GM18508 (cell line): ENCODE measurements at regions not wholly inside any gene's neighbourhood (a gene's known extent, or its start where the extent isn't known, plus 50 kb on each side); places are given as distances from the start of the nearest gene placed in this dataset.
"Not testable (repeated sequence)": the region's sequence is repeated elsewhere in the genome, so short reads cannot be mapped to it uniquely, and the experiment has no call there.

Experiments
- ATAC-seq: cut with Tn5 transposase; IDR thresholded peaks from one replicate; pipeline ENCODE4 v1.9.1; 2021; ENCODE audit warnings: moderate number of reproducible peaks; ENCODE audit not compliant: insufficient read depth, unreplicated experiment

DNA sequence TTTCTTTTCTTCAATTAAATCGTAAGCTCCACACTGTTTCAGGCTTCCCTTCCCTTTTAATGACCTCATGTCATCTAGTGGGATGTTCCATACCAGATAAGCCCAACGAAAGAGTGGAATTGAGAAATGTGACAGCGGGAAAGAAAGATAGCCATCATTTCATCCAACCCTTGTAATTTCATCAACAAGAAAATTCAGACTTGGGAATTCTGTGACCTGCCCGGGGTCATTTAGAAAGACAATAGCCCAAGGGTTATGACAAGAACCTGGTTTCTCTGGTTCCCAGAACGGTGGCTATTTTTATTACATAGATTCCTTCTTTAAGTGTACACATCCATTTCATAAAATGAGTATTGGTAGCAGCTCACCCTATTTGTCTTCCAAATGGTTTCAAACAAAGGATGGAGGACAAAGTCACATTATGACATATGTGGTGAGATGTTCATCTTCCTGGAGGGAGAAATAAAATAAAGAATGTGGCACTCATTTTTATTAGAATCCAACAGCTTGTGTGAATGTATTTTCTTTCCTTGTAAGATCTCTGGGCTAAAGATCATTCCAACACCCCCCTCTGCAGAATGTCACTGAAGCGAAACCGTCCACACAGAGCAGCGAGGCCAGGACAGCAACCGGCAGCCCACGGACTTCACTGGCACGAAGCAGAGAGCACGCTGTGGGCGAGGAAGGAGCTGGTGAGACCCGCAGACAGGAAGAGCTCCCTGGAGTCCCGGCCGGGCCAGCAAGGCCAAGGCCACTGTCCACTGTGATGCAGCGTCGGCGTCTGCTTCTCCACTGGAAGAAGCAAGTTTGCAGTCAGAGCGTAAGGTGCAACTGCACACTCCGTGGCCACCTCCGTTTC is 199.9 kb downstream of the KLF6 start:
- ATAC-seq, result no peak

DNA sequence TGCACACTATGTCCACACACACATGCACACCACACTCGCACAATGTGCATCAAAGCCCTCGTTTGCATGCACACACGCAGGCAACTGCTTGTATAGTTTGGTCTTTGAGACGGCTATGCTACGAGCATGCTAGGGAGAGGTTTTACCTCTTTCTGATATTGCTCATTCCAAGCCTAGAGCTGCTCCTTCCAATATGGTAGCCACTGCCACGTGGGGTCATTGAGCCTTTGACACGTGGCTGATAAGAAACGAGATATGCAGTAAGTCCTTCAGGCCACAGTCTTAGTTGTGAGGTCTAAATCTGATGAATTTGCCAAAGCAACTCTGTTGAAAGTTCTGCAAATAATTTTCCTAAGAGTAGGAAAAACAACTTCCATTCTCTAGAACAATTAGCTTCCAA is 204.4 kb downstream of the KLF6 start:
- ATAC-seq, result no peak

DNA sequence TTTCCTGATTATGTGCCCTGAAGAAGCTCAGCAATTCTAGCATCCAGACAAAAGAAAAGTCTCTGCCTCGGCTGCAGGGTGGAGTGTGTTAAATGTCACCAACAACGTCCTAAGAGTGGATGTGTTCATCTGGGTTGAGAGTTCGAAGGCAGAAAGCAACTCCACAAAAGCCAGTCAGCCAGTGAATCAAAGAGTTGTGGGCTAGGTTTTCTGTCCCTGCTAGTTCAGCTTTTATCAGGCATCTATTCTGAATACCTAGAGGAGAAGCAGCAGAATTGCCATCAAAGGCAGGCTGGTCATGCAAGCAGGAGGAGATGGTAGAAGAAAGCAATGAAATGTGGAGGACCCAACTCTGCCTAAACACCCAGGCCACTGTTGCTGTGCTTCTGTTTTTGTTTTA is 205.2 kb downstream of the KLF6 start:
- no peak for ATAC-seq

DNA sequence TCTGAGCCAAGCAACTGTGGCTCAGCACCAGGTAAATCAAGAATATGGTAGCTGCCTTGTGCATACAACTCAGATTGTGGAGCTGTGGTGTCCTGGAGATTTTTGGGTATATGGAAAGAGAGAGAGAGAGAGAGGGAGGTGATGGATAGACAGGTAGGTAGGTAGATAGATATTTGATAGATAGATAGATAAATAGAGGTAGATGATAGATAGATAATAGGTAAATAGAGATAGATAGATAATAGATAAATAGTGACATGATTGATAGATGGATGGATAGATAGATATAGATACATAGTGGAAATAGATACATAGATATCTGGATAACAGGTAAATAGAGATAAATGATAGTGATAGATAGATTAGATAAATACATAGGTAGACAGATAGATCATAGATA is 206.3 kb downstream of the KLF6 start:
- ATAC-seq, result no peak

DNA sequence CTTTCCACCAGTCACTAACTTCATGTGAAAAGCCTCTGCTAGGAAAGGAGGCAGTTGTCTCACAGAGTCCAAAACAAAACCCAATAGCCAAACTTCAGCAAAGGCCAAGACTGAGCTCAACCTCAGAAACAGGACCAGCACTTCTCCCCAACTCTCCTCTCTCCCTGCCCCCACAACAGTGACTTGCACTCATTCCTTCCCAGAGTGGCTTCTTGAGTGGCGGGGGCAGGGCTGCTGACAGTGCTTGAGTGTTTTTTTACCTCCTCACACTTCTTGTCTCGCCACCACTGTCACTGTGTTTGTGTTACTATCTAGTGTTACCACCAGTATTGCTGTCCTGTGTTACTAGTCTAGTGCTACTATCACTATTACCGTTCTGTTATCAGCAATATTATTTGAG is 206.8 kb downstream of the KLF6 start:
- ATAC-seq, result no peak

DNA sequence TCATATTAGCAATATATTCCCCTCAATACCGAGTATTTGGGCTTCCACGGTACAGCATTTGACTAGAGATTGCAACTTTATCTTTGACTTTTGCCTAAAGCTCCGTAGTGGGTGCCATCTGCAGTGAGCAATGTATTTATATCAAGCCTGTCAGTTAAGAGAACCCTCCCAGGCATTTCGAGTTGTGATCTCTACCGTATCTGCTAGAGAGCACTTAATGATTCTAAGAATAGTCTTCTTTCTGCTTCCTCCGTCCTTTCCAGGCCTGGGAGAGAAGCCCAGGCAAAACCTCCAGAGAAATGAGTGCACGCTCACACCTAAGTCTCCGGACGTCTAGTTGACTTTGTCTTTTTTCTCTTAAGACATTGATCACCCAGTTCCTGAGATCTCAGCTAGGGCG is 210.6 kb downstream of the KLF6 start:
- no peak for ATAC-seq

DNA sequence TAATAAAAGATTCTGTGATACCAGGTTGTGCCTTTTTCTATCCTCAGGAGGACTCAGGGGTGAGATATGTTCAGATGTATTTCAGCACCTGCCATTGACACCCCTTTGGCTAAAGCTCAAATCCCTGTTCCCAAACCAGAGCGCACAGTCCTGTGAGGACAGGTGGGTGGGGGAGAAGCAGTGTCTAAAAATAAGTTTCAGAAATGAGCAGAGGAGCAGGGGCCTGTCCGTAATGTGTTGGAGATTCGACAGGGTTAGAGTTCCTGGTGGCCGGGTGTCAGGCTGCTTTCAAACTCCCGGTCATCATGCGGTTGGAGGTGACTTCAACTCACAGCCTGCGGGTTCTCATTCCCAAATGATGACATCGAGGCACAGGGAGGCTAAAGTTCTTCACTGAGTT is 211.5 kb downstream of the KLF6 start:
- ATAC-seq, result no peak

DNA sequence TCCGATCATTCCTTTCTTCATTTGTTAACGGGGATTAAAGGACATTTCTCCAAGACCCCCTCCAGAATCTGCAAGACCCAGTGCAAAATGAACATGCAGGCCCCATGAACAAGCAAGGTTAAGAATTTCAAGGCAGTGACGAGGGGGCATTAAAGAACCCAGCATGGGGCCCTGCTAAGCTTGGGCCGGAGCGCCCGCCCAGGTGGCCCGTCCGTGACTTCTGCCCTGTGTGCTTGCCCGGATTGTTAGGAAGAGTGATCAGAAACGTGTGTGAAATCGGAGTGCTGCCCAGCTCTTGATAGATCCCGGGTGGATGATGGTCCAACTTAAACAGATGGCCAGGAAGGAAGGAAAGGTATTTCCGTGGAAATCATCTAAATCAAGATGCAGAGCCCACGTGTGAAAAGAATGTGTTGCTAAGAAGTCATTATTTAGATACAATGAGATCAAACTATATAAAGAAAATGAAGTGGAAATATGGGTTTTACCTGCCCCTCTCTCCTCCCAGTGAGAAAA is 213.6 kb downstream of the KLF6 start:
- no peak for ATAC-seq

DNA sequence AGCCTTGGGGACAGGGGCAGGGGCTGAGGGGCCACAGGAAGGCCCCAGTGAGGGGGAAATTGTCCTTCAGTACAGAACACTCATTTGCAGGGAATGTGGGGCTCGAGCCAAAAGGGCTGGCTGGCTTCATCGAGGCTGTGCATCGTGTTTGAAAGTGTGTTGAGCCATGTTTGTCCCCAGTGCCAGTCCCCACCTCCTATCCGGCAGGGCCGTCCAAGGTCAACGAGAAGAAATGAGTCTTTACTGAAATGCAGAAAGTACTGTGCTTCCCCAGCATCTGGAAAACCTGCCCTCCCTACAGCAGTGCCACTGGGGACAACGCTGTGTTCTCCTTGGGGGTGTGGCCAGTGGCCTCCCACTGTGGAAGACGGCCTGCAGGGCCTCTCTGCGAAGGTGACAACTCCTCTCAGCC is 214.1 kb downstream of the KLF6 start:
- ATAC-seq, result no peak

DNA sequence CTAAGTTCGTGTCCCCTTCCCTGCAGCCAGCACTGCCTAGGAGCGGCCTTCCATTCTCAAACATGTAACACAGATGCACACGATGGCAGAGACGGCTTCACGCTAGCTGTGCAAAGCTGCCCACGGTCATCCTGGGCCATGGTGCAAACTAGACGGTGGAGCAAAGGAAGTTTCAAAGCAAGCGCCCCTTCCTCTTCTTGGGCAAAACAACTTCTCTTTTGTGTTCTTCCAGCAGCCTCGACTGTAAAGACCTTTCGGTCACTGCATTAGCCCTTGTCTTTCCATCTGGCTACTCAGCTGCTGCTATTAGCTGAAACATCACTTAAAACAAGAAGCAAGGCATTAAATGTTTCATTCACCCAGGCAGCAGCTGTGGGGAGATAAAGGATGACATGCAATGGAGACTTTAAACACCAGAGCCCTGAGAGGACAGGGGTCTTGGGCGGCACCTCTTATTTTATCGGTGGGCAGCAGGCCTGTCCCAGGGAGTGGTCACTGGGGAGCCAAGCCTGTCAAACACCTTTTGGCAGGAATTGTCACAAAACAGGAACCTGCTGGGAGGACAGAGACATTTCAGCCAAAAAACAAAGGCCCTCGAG is 214.8 kb downstream of the KLF6 start:
- no peak for ATAC-seq

DNA sequence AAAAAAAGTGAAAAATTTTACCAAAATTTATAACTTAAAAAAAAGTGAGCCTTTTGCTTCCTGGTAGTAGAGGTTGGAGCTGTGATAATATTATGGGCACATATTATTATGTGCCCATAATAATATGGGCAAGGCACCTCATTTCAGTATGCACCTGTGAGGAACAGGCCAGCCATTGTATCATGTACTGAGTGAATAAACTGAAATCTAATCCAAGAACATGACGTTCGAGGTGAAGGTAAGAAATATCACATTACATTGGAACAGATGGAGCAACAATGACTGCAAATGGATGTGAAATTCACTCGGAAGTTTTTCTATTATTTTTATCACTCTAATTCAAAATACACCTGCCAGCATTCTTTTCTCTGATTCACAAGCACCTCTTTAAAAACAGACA is 216.0 kb downstream of the KLF6 start:
- no peak for ATAC-seq

DNA sequence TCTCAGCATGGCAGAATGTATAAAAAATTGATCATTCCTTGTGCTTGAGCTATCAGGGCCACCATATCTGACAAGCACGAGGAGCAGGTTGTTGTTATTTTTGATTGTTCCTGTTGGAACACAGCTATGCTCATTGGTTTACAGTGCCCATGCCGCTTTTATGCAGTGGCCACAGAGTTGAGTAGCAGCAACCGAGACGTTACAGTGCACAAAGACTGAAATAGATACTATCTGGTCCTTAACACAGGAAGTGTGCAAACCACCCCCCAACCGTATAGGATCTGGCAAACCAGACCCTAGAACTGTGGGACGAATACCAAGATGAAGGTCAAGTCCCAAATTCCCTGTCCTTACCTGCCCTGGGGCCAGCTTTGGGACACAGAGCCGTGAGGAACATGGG is 216.6 kb downstream of the KLF6 start:
- no peak for ATAC-seq

DNA sequence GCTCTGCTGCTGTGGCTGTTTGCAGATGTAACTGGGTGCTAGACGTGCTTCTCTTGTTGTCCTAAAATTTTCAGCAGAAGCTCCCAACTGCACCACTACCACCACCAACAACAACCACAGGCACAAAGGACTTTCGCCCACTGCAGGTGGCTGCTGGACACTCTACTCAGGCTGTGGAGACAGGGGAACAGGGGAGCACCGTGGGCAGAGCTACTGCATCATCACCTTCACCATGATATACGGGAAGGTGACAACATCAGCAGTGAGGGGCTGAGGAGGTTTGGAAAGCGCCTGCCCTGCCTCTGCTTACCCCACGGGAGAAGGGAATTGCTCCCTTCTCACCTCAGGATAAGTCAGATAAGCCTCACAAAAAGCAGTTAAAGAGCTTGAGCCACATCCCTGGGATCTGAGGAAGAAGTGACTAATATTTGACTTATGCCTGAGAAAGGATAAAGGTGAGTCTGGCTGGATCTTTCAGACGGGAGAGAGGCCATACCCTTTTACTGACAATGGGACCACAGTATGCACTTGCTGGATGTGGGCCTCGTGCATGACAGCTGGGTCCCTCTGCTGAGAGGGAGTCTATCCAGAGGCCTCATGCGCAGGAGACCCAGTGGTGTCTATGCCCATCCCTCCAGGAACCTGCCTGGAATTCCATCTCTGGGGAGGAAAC is 217.6 kb downstream of the KLF6 start:
- ATAC-seq, result no peak

DNA sequence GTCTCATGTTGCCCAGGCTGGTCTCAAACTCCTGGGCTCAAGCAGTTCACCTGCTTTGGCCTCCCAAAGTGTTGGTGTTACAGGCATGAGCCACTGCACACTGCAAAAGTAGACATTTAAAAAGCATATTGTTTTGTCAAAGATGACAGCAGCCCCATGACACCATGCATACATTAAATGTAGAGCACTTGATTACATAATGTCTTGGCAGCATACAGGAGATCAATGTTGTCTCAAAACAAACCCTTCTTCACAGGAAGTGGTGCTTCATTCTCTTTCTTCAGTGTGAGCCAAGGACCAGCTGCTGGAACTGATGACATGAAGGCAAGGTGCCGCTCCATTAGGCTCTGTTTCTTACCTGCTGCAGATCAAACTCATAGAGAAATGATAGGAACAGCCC is 218.4 kb downstream of the KLF6 start:
- ATAC-seq, result no peak

DNA sequence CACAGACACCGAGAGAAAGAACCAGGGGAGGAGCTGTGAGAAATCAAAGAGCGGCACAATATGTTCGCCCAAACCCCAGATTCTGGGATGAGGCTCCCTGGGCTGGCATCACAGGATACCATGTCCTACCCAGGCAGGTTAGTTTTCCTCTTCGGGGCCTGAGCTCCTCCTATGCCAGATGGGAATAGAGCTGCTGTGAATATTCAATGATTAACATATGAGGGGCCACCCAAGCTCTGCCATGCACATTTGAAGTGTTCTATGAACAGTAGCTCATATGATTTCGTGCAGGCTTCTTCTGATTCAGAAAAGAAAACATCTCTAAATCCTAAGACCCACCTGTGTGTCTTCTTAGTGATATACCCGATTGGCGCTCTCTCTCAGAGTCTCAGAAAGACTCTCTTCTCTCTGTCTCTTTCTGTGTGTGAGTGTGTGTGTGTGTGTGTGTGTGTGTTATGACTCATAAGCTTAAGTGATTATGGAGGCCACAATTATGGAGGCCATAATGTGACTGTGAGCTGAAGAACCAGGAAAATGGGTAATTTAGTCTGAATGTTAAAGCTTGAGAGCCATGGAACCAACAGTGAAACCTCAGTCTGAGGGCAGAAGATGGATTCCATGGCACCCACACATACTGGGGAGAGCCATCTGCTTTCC is 220.5 kb downstream of the KLF6 start:
- ATAC-seq, result no peak

DNA sequence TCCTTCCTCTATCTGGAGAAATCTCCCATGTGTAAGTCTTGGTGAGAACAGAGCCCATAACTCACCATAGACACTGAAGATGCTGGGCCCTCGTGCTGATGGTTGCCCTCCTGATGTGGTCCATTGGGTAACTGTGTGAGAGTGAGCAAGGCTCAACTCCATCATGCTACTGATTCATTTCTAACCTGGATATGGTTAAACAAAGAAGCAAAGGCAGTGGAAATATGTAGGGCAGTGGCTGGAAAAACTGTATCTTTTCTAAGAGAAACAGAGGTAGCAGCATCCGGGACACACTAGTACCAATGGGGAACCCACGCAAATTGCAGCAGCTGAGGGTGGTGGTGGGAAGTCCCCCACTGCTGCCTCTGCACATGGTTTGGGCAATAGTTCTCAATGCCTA is 221.7 kb downstream of the KLF6 start:
- ATAC-seq, result no peak

DNA sequence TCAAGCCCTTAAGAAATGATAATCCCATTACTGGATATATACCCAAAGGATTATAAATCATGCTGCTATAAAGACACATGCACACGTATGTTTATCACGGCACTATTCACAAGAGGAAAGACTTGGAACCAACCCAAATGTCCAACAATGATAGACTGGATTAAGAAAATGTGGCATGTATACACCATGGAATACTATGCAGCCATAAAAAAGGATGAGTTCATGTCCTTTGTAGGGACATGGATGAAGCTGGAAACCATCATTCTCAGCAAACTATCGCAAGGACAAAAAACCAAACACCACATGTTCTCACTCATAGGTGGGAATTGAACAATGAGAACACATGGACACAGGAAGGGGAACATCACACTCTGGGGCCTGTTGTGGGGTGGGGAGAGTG is 224.4 kb downstream of the KLF6 start:
- ATAC-seq, result not testable (repeated sequence)

DNA sequence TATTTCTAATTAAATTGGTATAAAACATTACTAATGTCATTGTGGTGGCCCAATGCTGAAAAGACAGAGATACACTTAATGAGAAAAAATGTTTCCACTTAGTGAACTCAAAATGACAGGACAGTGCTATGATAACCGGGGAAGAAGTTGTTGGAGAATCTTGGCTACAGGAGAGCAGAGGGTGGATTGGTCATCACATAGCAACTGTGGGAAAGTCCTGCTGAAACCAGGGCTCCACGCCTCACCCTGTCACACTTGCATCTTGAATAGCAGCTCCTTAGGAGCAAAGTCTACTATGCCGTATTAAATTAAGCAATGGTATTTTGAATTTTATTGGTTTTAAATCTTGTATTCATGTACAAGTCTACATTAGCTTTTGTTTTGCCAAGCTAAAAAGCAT is 225.5 kb downstream of the KLF6 start:
- no peak for ATAC-seq

DNA sequence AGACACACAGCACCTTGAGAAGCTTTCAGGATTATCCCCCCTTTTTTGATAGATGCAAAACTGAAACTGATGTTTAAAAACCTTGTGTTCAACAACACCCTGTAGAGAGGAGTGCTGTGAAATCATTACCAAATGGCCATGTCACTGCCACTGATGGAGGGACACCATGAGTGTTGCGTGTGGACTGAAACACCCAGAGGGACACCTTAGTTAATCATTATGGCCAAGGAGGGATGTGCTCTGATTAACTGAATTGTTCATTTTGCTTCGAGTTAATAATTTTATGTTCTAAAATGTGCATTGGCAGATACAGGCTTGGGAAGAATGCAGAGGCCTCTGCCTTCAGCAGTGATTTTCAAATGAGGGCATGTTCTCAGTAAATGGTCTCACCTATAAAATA is 226.0 kb downstream of the KLF6 start:
- ATAC-seq, result no peak

DNA sequence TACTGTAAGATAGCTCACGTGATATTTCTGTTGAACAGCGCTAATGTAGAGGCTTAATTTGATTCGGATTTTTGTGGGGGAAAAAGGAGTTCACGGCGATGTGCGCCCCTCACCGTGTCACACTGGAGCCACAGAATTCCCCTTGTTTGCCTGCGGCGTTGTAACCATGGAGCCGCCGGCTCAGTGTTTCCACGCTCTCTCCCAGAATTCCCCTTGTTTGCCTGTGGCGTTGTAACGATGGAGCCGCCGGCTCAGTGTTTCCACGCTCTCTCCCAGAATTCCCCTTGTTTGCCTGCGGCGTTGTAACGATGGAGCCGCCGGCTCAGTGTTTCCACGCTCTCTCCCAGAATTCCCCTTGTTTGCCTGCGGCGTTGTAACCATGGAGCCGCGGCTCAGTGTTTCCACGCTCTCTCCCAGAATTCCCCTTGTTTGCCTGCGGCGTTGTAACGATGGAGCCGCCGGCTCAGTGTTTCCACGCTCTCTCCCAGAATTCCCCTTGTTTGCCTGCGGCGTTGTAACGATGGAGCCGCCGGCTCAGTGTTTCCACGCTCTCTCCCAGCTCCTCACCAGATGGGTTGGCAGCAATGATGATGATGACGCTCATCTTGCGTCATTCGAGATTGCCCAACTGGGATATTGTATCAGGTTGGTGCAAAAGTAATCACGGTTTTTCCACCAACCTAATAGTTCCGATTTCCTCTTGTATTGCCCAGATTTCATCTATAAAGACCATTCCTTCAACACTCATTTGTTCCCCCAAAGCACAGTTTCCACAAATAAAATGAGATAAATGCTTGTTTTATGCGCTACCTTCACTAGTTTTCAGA is 228.6 kb downstream of the KLF6 start:
- not testable (repeated sequence) for ATAC-seq
